SK-N-SH (cell line): ENCODE measurements at regions not wholly inside any gene's neighbourhood (a gene's known extent, or its start where the extent isn't known, plus 50 kb on each side); places are given as distances from the start of the nearest gene placed in this dataset.

Source experiments
- CTCF ChIA-PET: fragments of 300-600, 350-600 bp; formaldehyde crosslinking; extraction: SDS; loops from one replicate; lab custom pipeline; 2021; lab: Yijun Ruan, JAX
- POLR2A ChIA-PET: fragments of 350-600 bp; sonication (Branson Sonifier 250); formaldehyde crosslinking; extraction: SDS; loops from one replicate; lab custom pipeline; 2020; ENCODE audit warnings: antibody characterized with exemption, inconsistent platforms; lab: Yijun Ruan, JAX
- DNase-seq: peaks from one replicate; pipeline ENCODE4 v3.0.0; 2012
- H2AFZ ChIP-seq: fragments of 200-600 bp; sonication (generic); 2 replicates; pipeline ENCODE4 v1.8.1; 2016; ENCODE audit warnings: antibody characterized with exemption, mild to moderate bottlenecking, low read depth
- H3F3A ChIP-seq: fragments of 200-600 bp; sonication (generic); replicated peaks from 2 replicates; pipeline ENCODE3; 2016; ENCODE audit warnings: antibody characterized with exemption, mild to moderate bottlenecking; ENCODE audit not compliant: insufficient read depth
- H3K27ac ChIP-seq, 2 experiments: fragments of 200-500 bp in 1 of 2; fragments of 200-600 bp in 1 of 2; sonication (Bioruptor generic) in 1 of 2; sonication (generic), shearing (Covaris generic) in 1 of 2; 2 replicates each; pipeline versions ENCODE4 v1.5.1 to v1.6.1; 2014 to 2016; ENCODE audit warnings: low read depth in 2 of 2, inconsistent platforms in 1 of 2, low read length in 1 of 2, mild to moderate bottlenecking in 1 of 2, mixed read lengths in 1 of 2
- H3K27me3 ChIP-seq: fragments of 200-600 bp; sonication (generic), shearing (Covaris generic); 2 replicates; pipeline ENCODE4 v1.6.1; 2016; ENCODE audit warnings: mixed run types; ENCODE audit not compliant: insufficient read depth
- H3K36me3 ChIP-seq, 2 experiments: fragments of 200-500 bp in 1 of 2; fragments of 200-600 bp in 1 of 2; sonication (Bioruptor generic) in 1 of 2; sonication (generic) in 1 of 2; replicated peaks in 1 of 2; 2 replicates each; pipeline versions ENCODE3 to v1.5.1; 2014 to 2016; ENCODE audit warnings: low read length in 1 of 2, mild to moderate bottlenecking in 1 of 2; ENCODE audit not compliant: insufficient read depth in 2 of 2, control insufficient read depth in 1 of 2
- H3K4me1 ChIP-seq, 2 experiments: fragments of 200-500 bp in 1 of 2; fragments of 200-600 bp in 1 of 2; sonication (Bioruptor generic) in 1 of 2; sonication (generic), shearing (Covaris generic) in 1 of 2; 2 replicates each; pipeline versions ENCODE4 v1.5.1 to v1.6.1; 2014 to 2016; ENCODE audit warnings: low read depth in 1 of 2, low read length in 1 of 2, mixed run types in 1 of 2; ENCODE audit not compliant: insufficient read depth in 2 of 2, control insufficient read depth in 1 of 2
- H3K4me2 ChIP-seq: fragments of 200-600 bp; sonication (generic), shearing (Covaris generic); 2 replicates; pipeline ENCODE4 v1.6.1; 2017; ENCODE audit warnings: mixed run types
- H3K4me3 ChIP-seq, 2 experiments: fragments of 200-500 bp in 1 of 2; fragments of 200-600 bp in 1 of 2; sonication (Bioruptor generic) in 1 of 2; sonication (generic), shearing (Covaris generic) in 1 of 2; 2 replicates each; pipeline versions ENCODE4 v1.5.1 to v1.8.1; 2014 to 2016; ENCODE audit warnings: low read depth in 2 of 2, inconsistent platforms in 1 of 2, low read length in 1 of 2, mild to moderate bottlenecking in 1 of 2, mixed read lengths in 1 of 2, moderate library complexity in 1 of 2
- H3K79me2 ChIP-seq: fragments of 200-600 bp; sonication (generic); 2 replicates; pipeline ENCODE4 v1.8.1; 2017; ENCODE audit warnings: mild to moderate bottlenecking; ENCODE audit not compliant: insufficient read depth
- H3K9ac ChIP-seq: fragments of 200-600 bp; sonication (generic); 2 replicates; pipeline ENCODE4 v1.6.1; 2017; ENCODE audit warnings: mixed run types
- H3K9me2 ChIP-seq: fragments of 200-600 bp; sonication (generic); 2 replicates; pipeline ENCODE4 v1.6.1; 2017; ENCODE audit warnings: mixed run types
- H3K9me3 ChIP-seq: fragments of 200-600 bp; sonication (generic); 2 replicates; pipeline ENCODE4 v1.6.1; 2017; ENCODE audit warnings: mixed run types, mild to moderate bottlenecking, moderate library complexity
- H4K20me1 ChIP-seq: fragments of 200-600 bp; sonication (generic); 2 replicates; pipeline ENCODE4 v1.6.1; 2017; ENCODE audit warnings: mild to moderate bottlenecking, mixed run types; ENCODE audit not compliant: insufficient read depth
- CTCF ChIP-seq: fragments of 200-600 bp; sonication (generic); IDR thresholded peaks from 2 replicates; pipeline ENCODE4 v1.6.1; 2017; ENCODE audit warnings: antibody characterized with exemption, mild to moderate bottlenecking, moderate library complexity
- ELF1 ChIP-seq: IDR thresholded peaks from 2 replicates; pipeline ENCODE4 v1.4.0; 2012
- EZH2phosphoT487 ChIP-seq: fragments of 200-600 bp; sonication (generic); IDR thresholded peaks from 2 replicates; pipeline ENCODE4 v1.6.1; 2017; ENCODE audit warnings: low read depth, mixed run types, mild to moderate bottlenecking, antibody characterized with exemption, moderate library complexity, borderline replicate concordance
- FOSL2 ChIP-seq: IDR thresholded peaks from 2 replicates; pipeline ENCODE4 v1.4.0; 2012; ENCODE audit warnings: low read depth, mild to moderate bottlenecking, moderate library complexity, borderline replicate concordance
- FOXJ3 ChIP-seq: sonication (generic); formaldehyde crosslinking; IDR thresholded peaks from 2 replicates; pipeline ENCODE4 v1.5.1; 2020; ENCODE audit warnings: mild to moderate bottlenecking, missing genetic modification reagents
- GABPA ChIP-seq: IDR thresholded peaks from 2 replicates; pipeline ENCODE4 v1.4.0; 2012; ENCODE audit warnings: low read depth, mild to moderate bottlenecking
- GATA2 ChIP-seq: sonication (generic); formaldehyde crosslinking; IDR thresholded peaks from 2 replicates; pipeline ENCODE4 v1.5.0; 2020; ENCODE audit warnings: mild to moderate bottlenecking, missing genetic modification reagents
- JUND ChIP-seq: IDR thresholded peaks from 2 replicates; pipeline ENCODE4 v1.4.0; 2012
- MEF2A ChIP-seq: IDR thresholded peaks from 2 replicates; pipeline ENCODE4 v1.4.0; 2012; ENCODE audit warnings: low read depth, borderline replicate concordance
- MXI1 ChIP-seq: IDR thresholded peaks from 2 replicates; pipeline ENCODE4 v1.6.1; 2012; ENCODE audit warnings: mild to moderate bottlenecking, low read depth, low read length, improper control_type of control experiment
- NFIC ChIP-seq: IDR thresholded peaks from 2 replicates; pipeline ENCODE4 v1.4.0; 2012; ENCODE audit warnings: borderline replicate concordance
- RAD21 ChIP-seq: IDR thresholded peaks from 2 replicates; pipeline ENCODE4 v1.6.1; 2012; ENCODE audit warnings: mild to moderate bottlenecking, low read length
- RFX5 ChIP-seq: IDR thresholded peaks from 2 replicates; pipeline ENCODE4 v1.6.1; 2012; ENCODE audit warnings: mild to moderate bottlenecking, improper control_type of control experiment, low read length
- SIN3A ChIP-seq: IDR thresholded peaks from 2 replicates; pipeline ENCODE4 v1.6.1; 2012; ENCODE audit warnings: low read depth, mild to moderate bottlenecking, low read length, moderate library complexity, borderline replicate concordance
- SMC3 ChIP-seq: IDR thresholded peaks from 2 replicates; pipeline ENCODE4 v1.6.1; 2012; ENCODE audit warnings: low read depth, low read length, improper control_type of control experiment
- TAF1 ChIP-seq: IDR thresholded peaks from 2 replicates; pipeline ENCODE4 v1.6.1; 2012; ENCODE audit warnings: low read depth, mild to moderate bottlenecking, low read length, moderate library complexity, borderline replicate concordance
- TCF12 ChIP-seq: IDR thresholded peaks from 2 replicates; pipeline ENCODE4 v1.4.0; 2012
- TEAD4 ChIP-seq: IDR thresholded peaks from 2 replicates; pipeline ENCODE4 v1.4.0; 2012; ENCODE audit warnings: mild to moderate bottlenecking, borderline replicate concordance; ENCODE audit not compliant: insufficient read depth
- USF2 ChIP-seq: fragments of 150-350 bp; IDR thresholded peaks from 2 replicates; pipeline ENCODE4 v1.6.1; 2017; ENCODE audit warnings: antibody characterized with exemption, low read length, low read depth, borderline replicate concordance
- YY1 ChIP-seq: IDR thresholded peaks from 2 replicates; pipeline ENCODE4 v1.4.0; 2012; ENCODE audit warnings: low read depth, mild to moderate bottlenecking
- WGBS: methylation state at CpG from one replicate; pipeline ENCODE4 v1.1.6; 2017; ENCODE audit warnings: low lambda C conversion rate; 5-methylcytosine and 5-hydroxymethylcytosine counted together
- TF ChIP-seq, protein P1 (sequence below): IDR thresholded peaks from 2 replicates; pipeline ENCODE4 v1.4.0; 2012; ENCODE audit warnings: low read depth, borderline replicate concordance

DNA sequence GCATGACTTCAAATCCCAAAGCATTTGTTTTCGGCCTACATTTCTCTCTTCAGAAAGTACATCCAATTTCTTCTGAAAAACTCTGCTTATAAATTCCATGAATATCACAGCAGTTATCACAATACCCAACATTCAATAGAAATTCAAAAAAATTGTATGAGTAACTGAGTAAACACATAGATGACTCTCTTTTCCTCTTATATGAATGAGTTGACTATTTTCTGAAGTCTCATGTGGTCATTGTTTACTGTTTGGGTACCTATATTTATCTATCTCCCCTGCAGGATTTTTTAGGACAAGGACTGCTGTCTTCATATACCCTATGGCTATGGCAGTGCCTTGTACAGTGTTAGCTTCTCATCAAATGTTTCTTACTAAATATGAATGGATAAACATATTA is 157.1 kb downstream of the HTR1A start:
- Histone ChIP-seq H2AFZ (no peak overlapping the region), H3K4me3 (no peak overlapping the region), H3K27me3 (no peaks in the 10 kb centered on the region), H3K9me2 (no peaks in the 10 kb centered on the region), H3K4me1 (no peaks in the 10 kb centered on the region), H3K36me3 (no peaks in the 10 kb centered on the region), H3K9ac (no peak overlapping the region), H3K4me2 (no peak overlapping the region), H3K27ac (no peak overlapping the region), H3K79me2 (no peaks in the 10 kb centered on the region), H4K20me1 (no peaks in the 10 kb centered on the region), H3K9me3 (no peaks in the 10 kb centered on the region), H3F3A (no peaks in the 10 kb centered on the region)
- WGBS: 3% methylated on average over 1 of the region's 1 CpG
- TF ChIP-seq FOSL2 (no peak), EZH2phosphoT487 (no peak), MXI1 (no peak), TEAD4 (no peak)
- TF ChIP-seq, protein P1, sequence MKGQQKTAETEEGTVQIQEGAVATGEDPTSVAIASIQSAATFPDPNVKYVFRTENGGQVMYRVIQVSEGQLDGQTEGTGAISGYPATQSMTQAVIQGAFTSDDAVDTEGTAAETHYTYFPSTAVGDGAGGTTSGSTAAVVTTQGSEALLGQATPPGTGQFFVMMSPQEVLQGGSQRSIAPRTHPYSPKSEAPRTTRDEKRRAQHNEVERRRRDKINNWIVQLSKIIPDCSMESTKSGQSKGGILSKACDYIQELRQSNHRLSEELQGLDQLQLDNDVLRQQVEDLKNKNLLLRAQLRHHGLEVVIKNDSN: no peak
- POLR2A ChIA-PET: no interaction called here
- no peak for DNase-seq
- CTCF ChIA-PET: no interaction called here

DNA sequence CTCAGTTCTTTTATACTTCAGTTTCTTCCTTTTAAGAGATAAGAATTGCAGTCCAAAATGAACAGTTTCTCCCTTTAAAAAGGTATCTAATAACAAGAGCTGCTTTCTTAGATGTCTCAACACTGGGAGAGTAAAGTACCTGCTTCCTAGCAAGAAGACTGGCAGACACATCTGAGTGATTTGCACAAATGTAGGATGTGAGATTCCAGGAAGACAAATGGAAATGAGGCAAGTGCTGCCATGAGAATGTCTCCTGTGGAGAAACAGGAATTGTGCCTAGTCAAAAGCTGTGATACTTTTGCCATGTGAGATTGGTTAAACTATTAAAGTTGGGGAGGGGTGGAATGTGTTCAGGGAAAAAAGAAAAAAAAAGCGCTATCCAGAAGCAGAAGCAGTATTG is 159.1 kb downstream of the HTR1A start:
- ChIA-PET CTCF (no interaction called here), POLR2A (no interaction called here)
- H3K4me3 ChIP-seq: no peak overlapping the region
- TF ChIP-seq SMC3 (no peak), FOSL2 (no peak), TEAD4 (no peak), RFX5 (no peak), JUND (no peak), YY1 (no peak), FOXJ3 (no peak), ELF1 (no peak), GABPA (no peak), CTCF (no peak), NFIC (no peak), TCF12 (no peak), TAF1 (no peak), RAD21 (no peak), USF2 (no peak), MEF2A (no peak), SIN3A (no peak), GATA2 (no peak)
- no peaks in the 10 kb centered on the region for H3K9me3 ChIP-seq
- no peak for DNase-seq
- H3K9me2 ChIP-seq: no peaks in the 10 kb centered on the region
- H3F3A ChIP-seq: no peaks in the 10 kb centered on the region
- no peak overlapping the region for H3K9ac ChIP-seq
- no peak overlapping the region for H2AFZ ChIP-seq
- H4K20me1 ChIP-seq: no peaks in the 10 kb centered on the region
- no peak overlapping the region for H3K4me2 ChIP-seq
- no peaks in the 10 kb centered on the region for H3K79me2 ChIP-seq
- H3K27me3 ChIP-seq: no peaks in the 10 kb centered on the region
- no peaks in the 10 kb centered on the region for H3K4me1 ChIP-seq
- no peaks in the 10 kb centered on the region for H3K36me3 ChIP-seq
- H3K27ac ChIP-seq: no peak overlapping the region
- 36% methylated on average over 1 of the region's 1 CpG for WGBS
